Adrenal gland (tissue), 9 donors: ENCODE measurements at regions not wholly inside any gene's neighbourhood (a gene's known extent, or its start where the extent isn't known, plus 50 kb on each side); places are given as distances from the start of the nearest gene placed in this dataset.
A peak's percentile ranks its signal among the peaks of the same experiment; 100 is the strongest.

Experiments used
- DNase-seq, 7 donors: peaks; one replicate each; pipeline ENCODE4 v3.0.0-alpha.2; 2019 to 2020
- H3K27ac ChIP-seq, 5 donors: fragments of 200-600 bp; sonication (generic) in 4 of 5; 1 replicate in 3 of 5; 2 replicates in 2 of 5; pipeline versions ENCODE4 v1.5.1 to v1.8.0; 2016 to 2020; ENCODE audit warnings: mild to moderate bottlenecking in 1 of 5
- H3K27me3 ChIP-seq: fragments of 200-600 bp; 2 replicates; pipeline ENCODE4 v1.8.0; 2021
- H3K36me3 ChIP-seq, 2 donors: fragments of 200-600 bp; replicated peaks in 1 of 2; 1 replicate in 1 of 2; 2 replicates in 1 of 2; pipeline versions ENCODE4 v1.5.1 to v1.8.0; 2018 to 2022
- H3K4me1 ChIP-seq, 2 donors: fragments of 200-600 bp; replicated peaks in 1 of 2; 1 replicate in 1 of 2; 2 replicates in 1 of 2; pipeline versions ENCODE4 v1.5.1 to v1.8.0; 2018 to 2021
- H3K4me3 ChIP-seq, 4 donors: fragments of 200-600 bp; sonication (generic) in 3 of 4; one replicate each; pipeline ENCODE4 v1.5.1; 2016 to 2018
- H3K9me3 ChIP-seq, 3 donors: fragments of 200-600 bp; sonication (generic) in 1 of 3; replicated peaks in 1 of 3; 1 replicate in 2 of 3; 2 replicates in 1 of 3; pipeline versions ENCODE4 v1.5.1 to v1.8.0; 2016 to 2021
- POLR2A ChIP-seq, 2 donors: fragments of 450-650 bp; IDR thresholded peaks; one replicate each; pipeline ENCODE4 v1.6.1; 2017; ENCODE audit warnings: antibody characterized with exemption in 2 of 2, mild to moderate bottlenecking in 2 of 2, moderate library complexity in 1 of 2
- WGBS, 4 donors: extraction: QIAGEN DNeasy Blood & Tissue Kit in 2 of 4; methylation state at CpG; one replicate each; pipeline versions ENCODE4 v1.1.5 to v1.1.7; 2013 to 2017; 5-methylcytosine and 5-hydroxymethylcytosine counted together
- intact Hi-C, 2 donors: fragments of 100-400 bp; cut with DNase I; formaldehyde crosslinking; loops; one replicate each; pipeline versions ENCODE4 v1.14.1 to v1.15.0; 2022 to 2023
- TF ChIP-seq, protein P1 (sequence below), 6 experiments: fragments of 450-650 bp in 4 of 6; fragments of 200-600 bp in 2 of 6; sonication (generic) in 1 of 6; IDR thresholded peaks; 1 replicate in 5 of 6; 2 replicates in 1 of 6; pipeline versions ENCODE4 v1.5.1 to v1.8.0; 2016 to 2021; ENCODE audit warnings: antibody characterized with exemption in 6 of 6, mild to moderate bottlenecking in 2 of 6, moderate library complexity in 1 of 6
- donor health status: healthy with polysubstance abuse.
- donor health status: Bipolar disorder and iron deficiency.
- donor health status: DM: yes; HTN: yes; CAD: no.
- donor health status: DM: no; HTN: no; CAD: no.
- donor health status: DM: no; HTN: no; CAD: no.

DNA sequence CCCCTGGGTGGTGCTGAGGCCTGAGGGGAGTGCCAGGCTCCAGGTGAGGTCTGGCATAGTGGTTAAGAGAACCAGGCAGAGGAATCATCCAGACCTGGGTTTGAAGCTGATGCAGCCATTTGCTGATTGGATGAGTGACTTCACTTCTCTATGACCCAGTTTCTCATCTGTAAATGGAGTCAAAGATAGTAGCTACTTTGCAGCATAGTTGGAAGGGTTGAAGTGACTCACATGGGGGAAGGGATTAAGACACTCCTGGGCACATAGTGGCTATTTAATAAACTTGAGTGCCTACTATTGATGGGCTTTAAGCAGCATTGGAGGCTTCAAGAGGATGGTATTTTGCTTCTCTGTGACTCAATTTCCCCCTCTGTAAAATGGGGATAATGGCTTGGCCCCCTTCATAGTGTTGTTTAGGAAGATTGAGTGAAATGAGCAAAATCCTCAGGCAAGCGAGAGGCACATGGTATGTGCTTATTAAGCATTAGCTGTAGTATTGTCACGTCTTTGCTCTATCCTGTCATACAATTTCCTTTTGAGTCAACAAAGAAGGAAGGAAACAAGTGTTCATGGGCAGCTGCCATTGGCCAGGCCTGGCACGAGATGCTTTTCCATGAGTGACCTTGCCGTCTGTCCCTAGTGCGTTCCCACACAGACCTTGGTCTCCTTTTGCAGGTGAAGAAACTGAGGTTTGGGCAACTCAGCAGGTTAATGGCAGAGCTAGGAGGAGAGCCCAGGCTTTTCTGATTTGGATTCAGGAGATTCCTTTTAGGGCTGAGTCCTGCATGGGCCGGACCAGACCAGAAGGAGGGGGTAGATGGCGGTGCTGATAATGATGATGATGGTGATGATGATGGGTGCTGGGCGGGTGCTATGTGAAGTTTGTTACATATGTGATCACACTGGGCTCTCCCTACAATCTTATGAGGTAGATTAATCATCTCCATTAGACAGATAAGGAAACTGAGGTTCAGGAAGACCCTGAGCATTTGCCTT lies 131.1 kb upstream of the WNT4 start:
- Histone ChIP-seq H3K4me1 (no peaks in the 10 kb centered on the region), H3K4me3 (no peak overlapping the region), H3K36me3 (no peaks in the 10 kb centered on the region), H3K27ac (no peak overlapping the region), H3K27me3 (no peaks in the 10 kb centered on the region), H3K9me3 (no peaks in the 10 kb centered on the region)
- WGBS, 4 donors = 69 to 76% (median 73%) methylated on average over 8 of the region's 8 CpGs
- intact Hi-C loops = loop anchor here in 1 of 2 donors (10.0 kb wide), 1 partner anchor 169 kb away; no protein-coding TSS in a partner anchor
- no peak for TF ChIP-seq POLR2A (IDR thresholded peaks at IDR 0.05)
- TF ChIP-seq, protein P1, sequence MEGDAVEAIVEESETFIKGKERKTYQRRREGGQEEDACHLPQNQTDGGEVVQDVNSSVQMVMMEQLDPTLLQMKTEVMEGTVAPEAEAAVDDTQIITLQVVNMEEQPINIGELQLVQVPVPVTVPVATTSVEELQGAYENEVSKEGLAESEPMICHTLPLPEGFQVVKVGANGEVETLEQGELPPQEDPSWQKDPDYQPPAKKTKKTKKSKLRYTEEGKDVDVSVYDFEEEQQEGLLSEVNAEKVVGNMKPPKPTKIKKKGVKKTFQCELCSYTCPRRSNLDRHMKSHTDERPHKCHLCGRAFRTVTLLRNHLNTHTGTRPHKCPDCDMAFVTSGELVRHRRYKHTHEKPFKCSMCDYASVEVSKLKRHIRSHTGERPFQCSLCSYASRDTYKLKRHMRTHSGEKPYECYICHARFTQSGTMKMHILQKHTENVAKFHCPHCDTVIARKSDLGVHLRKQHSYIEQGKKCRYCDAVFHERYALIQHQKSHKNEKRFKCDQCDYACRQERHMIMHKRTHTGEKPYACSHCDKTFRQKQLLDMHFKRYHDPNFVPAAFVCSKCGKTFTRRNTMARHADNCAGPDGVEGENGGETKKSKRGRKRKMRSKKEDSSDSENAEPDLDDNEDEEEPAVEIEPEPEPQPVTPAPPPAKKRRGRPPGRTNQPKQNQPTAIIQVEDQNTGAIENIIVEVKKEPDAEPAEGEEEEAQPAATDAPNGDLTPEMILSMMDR (IDR thresholded peaks at IDR 0.05) = no peak
- DNase-seq = no peak

DNA sequence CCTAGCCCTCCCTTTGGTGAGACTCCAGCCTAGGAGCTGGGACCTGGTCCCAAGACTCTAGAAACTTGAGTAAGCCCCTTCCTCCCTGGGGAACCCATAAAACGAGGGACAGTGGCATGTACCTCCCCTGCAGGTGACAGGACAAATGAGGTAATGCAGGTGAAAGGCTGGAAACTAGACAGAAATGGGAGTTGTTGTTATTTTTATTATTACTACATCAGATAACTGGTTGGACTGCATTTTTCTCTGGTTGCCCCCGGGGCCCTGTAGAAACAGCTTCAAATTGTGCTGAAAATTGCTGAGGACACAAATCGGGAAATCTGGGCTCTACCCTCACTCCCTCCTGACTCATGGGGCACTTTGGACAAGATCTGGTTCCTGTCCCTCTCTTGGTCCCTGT lies 132.3 kb upstream of the WNT4 start:
- DNase-seq = no peak
- WGBS, 4 donors = 90 to 96% (median 91%) methylated on average over 3 of the region's 3 CpGs
- no peak for TF ChIP-seq POLR2A (IDR thresholded peaks at IDR 0.05)
- TF ChIP-seq, protein P1 (IDR thresholded peaks at IDR 0.05) = no peak
- Histone ChIP-seq H3K9me3 (no peaks in the 10 kb centered on the region), H3K36me3 (no peaks in the 10 kb centered on the region), H3K4me1 (no peaks in the 10 kb centered on the region), H3K27ac (no peak overlapping the region), H3K4me3 (no peak overlapping the region), H3K27me3 (no peaks in the 10 kb centered on the region)
- intact Hi-C loops = loop anchor here in 1 of 2 donors (10.0 kb wide), 1 partner anchor 170 kb away; no protein-coding TSS in a partner anchor

DNA sequence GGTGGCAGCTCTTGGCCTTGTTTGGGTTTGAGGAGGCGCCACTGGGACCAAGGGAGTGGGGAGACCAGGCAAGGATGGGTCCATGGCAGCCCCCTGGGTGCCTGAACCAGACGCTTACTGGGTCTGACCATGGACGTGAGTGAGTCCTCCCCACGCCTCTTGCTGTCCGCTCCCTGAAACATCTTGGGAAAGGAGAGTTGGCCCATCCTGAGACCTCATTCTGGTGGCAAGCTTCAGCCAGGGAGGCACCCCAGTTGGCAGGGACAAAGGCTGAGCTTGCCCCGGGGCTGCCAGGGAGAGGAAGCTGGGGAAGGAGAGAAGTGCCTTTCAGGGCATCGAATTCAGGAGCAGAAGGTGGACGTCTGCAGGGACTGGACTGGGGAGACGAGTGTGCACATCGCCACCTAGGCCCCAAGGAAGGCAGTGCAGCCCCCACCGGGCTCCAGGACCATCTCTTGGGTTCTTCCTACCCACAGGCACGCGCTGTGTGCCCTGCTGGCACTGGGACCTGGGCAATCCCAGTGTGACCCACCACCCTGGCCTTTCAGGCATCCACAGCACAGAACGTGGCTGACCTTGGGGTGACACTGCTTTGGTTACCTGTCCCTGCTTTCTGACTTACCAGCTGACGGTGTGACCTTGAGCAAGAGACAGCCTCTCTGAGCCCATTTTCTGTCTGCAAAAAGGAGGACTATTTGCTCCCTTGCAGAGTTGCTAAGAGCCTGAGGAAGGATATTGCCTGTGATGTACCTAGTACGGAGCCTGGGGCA lies 132.9 kb upstream of the WNT4 start:
- no peaks in the 10 kb centered on the region for H3K36me3 ChIP-seq
- peak; percentile 48 to 81 (median 67) for DNase-seq
- no peak overlapping the region for H3K27ac ChIP-seq
- no peak overlapping the region for H3K4me3 ChIP-seq
- H3K27me3 ChIP-seq = no peaks in the 10 kb centered on the region
- H3K9me3 ChIP-seq = no peaks in the 10 kb centered on the region
- intact Hi-C loops = loop anchor here in 1 of 2 donors (10.0 kb wide), 1 partner anchor 171 kb away; no protein-coding TSS in a partner anchor
- H3K4me1 ChIP-seq = no peaks in the 10 kb centered on the region
- no peak for TF ChIP-seq POLR2A (IDR thresholded peaks at IDR 0.05)
- TF ChIP-seq, protein P1 (IDR thresholded peaks at IDR 0.05) = peak; percentile 63 to 81 (median 74)
- 34 to 42% (median 38%) methylated on average over 7 to 16 of the region's 16 CpGs; no CpG with 5 or more reads in 1 of the 4 donors for WGBS, 4 donors

DNA sequence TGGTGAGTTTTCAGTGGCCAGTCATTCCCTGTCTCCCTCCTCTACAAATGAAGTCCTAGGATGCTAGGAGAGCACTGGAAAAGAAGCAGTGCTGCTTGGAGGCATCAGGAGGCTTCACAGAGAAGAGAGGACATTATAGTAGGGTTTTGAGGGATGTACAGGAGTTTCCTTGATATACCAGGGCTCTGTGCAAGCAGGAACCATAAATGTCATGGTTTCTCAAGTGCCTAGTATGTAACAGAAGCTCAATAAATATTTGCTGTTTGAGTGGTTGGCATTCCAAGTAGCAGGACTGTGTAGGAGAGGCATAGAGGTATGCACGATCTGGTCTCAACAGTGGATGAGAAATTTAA lies 133.5 kb upstream of the WNT4 start:
- intact Hi-C loops = loop anchor here in 1 of 2 donors (10.0 kb wide), 1 partner anchor 172 kb away; no protein-coding TSS in a partner anchor
- WGBS, 4 donors = 73 to 93% (median 83%) methylated on average over 1 of the region's 1 CpG

More for the DNA sequence above, 133.5 kb upstream of the WNT4 start:
- H3K27me3 ChIP-seq = no peaks in the 10 kb centered on the region
- TF ChIP-seq, protein P1 (IDR thresholded peaks at IDR 0.05) = no peak
- TF ChIP-seq POLR2A (IDR thresholded peaks at IDR 0.05) = no peak
- H3K36me3 ChIP-seq = no peaks in the 10 kb centered on the region
- no peaks in the 10 kb centered on the region for H3K9me3 ChIP-seq
- DNase-seq = no peak
- H3K4me1 ChIP-seq = no peaks in the 10 kb centered on the region
- no peak overlapping the region for H3K27ac ChIP-seq
- H3K4me3 ChIP-seq = no peak overlapping the region
